Renal cortical epithelial cell (primary cell): ENCODE measurements at regions not wholly inside any gene's neighbourhood (a gene's known extent, or its start where the extent isn't known, plus 50 kb on each side); places are given as distances from the start of the nearest gene placed in this dataset.

Experiments used
- DNase-seq: peaks from one replicate; pipeline ENCODE4 v3.0.0-alpha.2; 2011; ENCODE audit warnings: low read depth

GRCh38 chr10:129035052-129035827 is 431.8 kb upstream of the MGMT start:
- peak; percentile 82 for DNase-seq

- no peak for DNase-seq
Measured at GRCh38 chr10:129038522-129038921, 428.5 kb upstream of the MGMT start.

- no peak for DNase-seq
Measured at GRCh38 chr10:129039406-129040370, 427.4 kb upstream of the MGMT start.

GRCh38 chr10:129040377-129040776 is 426.7 kb upstream of the MGMT start:
- no peak for DNase-seq

GRCh38 chr10:129041916-129042315 is 425.1 kb upstream of the MGMT start:
- DNase-seq, result no peak

- no peak for DNase-seq
Measured at GRCh38 chr10:129042776-129043595, 424.1 kb upstream of the MGMT start.

GRCh38 chr10:129043691-129044090 is 423.4 kb upstream of the MGMT start:
- DNase-seq, result no peak

- DNase-seq, result no peak
Measured at GRCh38 chr10:129045599-129045998, 421.4 kb upstream of the MGMT start.

GRCh38 chr10:129046065-129046681 is 420.9 kb upstream of the MGMT start:
- peak; percentile 57 for DNase-seq

GRCh38 chr10:129046962-129047361 is 420.1 kb upstream of the MGMT start:
- DNase-seq, result no peak

GRCh38 chr10:129047600-129047999 is 419.4 kb upstream of the MGMT start:
- no peak for DNase-seq

GRCh38 chr10:129048513-129048912 is 418.5 kb upstream of the MGMT start:
- no peak for DNase-seq

GRCh38 chr10:129049501-129049900 is 417.5 kb upstream of the MGMT start:
- no peak for DNase-seq

GRCh38 chr10:129055225-129055624 is 411.8 kb upstream of the MGMT start:
- DNase-seq, result no peak

- DNase-seq, result no peak
Measured at GRCh38 chr10:129055986-129056385, 411.1 kb upstream of the MGMT start.

- no peak for DNase-seq
Measured at GRCh38 chr10:129056734-129057689, 410.0 kb upstream of the MGMT start.

GRCh38 chr10:129057856-129058663 is 409.0 kb upstream of the MGMT start:
- DNase-seq, result no peak

GRCh38 chr10:129058664-129059155 is 408.3 kb upstream of the MGMT start:
- DNase-seq, result no peak

- DNase-seq, result no peak
Measured at GRCh38 chr10:129059977-129060376, 407.1 kb upstream of the MGMT start.
